ENCODE measurements at regions not wholly inside any gene's neighbourhood (a gene's known extent, or its start where the extent isn't known, plus 50 kb on each side); places are given as distances from the start of the nearest gene placed in this dataset.
"Not testable (repeated sequence)": the region's sequence is repeated elsewhere in the genome, so short reads cannot be mapped to it uniquely, and the experiment has no call there.

DNA sequence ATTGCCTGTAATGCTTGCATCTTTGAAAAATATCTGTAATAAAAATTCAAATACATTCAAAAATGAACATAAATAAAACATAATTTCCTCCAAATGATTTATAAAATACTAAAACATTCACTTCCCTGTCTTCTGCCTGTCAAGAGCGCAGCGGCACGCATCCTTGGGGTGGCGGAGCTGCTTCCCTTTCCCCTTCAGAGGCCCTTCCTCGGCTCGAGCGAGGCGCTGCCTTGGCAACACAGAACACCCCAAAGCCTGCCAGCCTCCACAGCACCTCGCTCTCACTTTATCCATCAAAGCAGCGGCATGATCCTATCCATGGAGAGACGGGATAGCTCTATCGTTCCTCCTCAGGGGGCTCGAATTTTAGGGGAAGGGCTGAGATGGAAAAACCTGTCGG is 146.2 kb downstream of the GXYLT1 start:
- intact Hi-C loops (cut with DNase I), result no loop called here
- no peaks in the 10 kb centered on the region for H3K36me3 ChIP-seq
- no peak overlapping the region for H3K27ac ChIP-seq
- no peak for DNase-seq (ENCODE audit: low spot score)
- no peak overlapping the region for H3K4me3 ChIP-seq
- TF ChIP-seq POLR2A (IDR thresholded peaks at IDR 0.05) (no peak), POLR2AphosphoS5 (IDR thresholded peaks at IDR 0.05) (no peak)
- TF ChIP-seq, protein P1, sequence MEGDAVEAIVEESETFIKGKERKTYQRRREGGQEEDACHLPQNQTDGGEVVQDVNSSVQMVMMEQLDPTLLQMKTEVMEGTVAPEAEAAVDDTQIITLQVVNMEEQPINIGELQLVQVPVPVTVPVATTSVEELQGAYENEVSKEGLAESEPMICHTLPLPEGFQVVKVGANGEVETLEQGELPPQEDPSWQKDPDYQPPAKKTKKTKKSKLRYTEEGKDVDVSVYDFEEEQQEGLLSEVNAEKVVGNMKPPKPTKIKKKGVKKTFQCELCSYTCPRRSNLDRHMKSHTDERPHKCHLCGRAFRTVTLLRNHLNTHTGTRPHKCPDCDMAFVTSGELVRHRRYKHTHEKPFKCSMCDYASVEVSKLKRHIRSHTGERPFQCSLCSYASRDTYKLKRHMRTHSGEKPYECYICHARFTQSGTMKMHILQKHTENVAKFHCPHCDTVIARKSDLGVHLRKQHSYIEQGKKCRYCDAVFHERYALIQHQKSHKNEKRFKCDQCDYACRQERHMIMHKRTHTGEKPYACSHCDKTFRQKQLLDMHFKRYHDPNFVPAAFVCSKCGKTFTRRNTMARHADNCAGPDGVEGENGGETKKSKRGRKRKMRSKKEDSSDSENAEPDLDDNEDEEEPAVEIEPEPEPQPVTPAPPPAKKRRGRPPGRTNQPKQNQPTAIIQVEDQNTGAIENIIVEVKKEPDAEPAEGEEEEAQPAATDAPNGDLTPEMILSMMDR (IDR thresholded peaks at IDR 0.05), result no peak
- 78% methylated on average over 14 of the region's 14 CpGs for WGBS
- no peaks in the 10 kb centered on the region for H3K27me3 ChIP-seq (replicated peaks; ENCODE audit: insufficient read depth)
- H3K4me1 ChIP-seq (replicated peaks), result no peaks in the 10 kb centered on the region
- H3K9me3 ChIP-seq, result no peaks in the 10 kb centered on the region

DNA sequence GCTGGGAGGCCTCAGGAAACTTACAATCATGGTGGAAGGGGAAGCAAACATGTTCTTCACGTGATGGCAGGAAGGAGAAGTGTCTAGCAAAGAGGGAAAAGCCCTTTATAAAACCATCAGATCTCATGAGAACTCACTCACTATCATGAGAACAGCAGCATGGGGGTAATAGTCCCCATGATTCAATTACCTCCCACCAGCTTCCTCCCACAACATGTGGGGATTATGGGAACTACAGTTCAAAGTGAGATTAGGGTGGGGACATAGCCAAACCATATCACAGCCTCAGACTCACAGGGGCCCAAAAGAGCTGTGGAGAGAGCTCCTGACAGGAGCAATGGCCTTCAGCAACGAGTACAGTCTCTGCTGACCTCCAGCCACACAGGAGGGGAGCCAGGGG is 151.4 kb downstream of the GXYLT1 start:
- no peak overlapping the region for H3K4me3 ChIP-seq
- 63% methylated on average over 2 of the region's 2 CpGs for WGBS

DNA sequence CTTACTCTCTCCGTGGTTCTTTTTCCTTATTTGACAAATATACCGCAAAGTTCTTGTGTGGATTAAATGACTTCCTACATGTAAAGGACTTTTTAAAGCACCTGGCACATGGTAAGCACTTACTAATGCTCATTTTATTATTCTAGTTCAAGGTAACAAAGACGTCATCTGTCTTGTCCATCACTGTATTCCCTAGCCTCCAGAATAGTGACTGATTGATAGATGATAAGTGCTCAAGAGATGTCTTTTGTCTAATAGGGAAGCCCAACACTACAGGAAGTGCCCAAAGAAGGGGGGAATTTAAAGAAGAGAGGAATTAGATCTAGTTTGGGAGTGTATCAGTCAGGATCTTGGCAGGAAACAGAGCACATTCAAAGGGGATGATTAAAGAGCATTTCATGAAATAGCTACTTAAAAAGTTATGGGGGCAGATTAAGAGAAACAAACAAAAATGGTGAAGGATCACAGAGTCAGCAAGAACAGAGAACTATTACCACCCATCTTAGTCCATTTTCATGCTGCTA is 151.9 kb downstream of the GXYLT1 start:
- TF ChIP-seq, protein P1 (IDR thresholded peaks at IDR 0.05), result no peak
- TF ChIP-seq POLR2A (IDR thresholded peaks at IDR 0.05) (no peak), POLR2AphosphoS5 (IDR thresholded peaks at IDR 0.05) (no peak)
- intact Hi-C loops (cut with DNase I), result no loop called here
- 33% methylated on average over 3 of the region's 3 CpGs for WGBS
- Histone ChIP-seq H3K36me3 (no peaks in the 10 kb centered on the region), H3K4me1 (replicated peaks) (no peaks in the 10 kb centered on the region), H3K27ac (no peak overlapping the region), H3K27me3 (replicated peaks; ENCODE audit: insufficient read depth) (no peaks in the 10 kb centered on the region), H3K9me3 (no peaks in the 10 kb centered on the region), H3K4me3 (no peak overlapping the region)
- no peak for DNase-seq (ENCODE audit: low spot score)

More for the DNA sequence above, 151.4 kb downstream of the GXYLT1 start:
- no peaks in the 10 kb centered on the region for H3K4me1 ChIP-seq (replicated peaks)
- no peak overlapping the region for H3K27ac ChIP-seq
- TF ChIP-seq, protein P1 (IDR thresholded peaks at IDR 0.05), result no peak
- no peak for TF ChIP-seq POLR2A (IDR thresholded peaks at IDR 0.05)
- TF ChIP-seq POLR2AphosphoS5 (IDR thresholded peaks at IDR 0.05), result no peak
- DNase-seq (ENCODE audit: low spot score), result no peak
- intact Hi-C loops (cut with DNase I), result no loop called here
- H3K9me3 ChIP-seq, result no peaks in the 10 kb centered on the region
- no peaks in the 10 kb centered on the region for H3K36me3 ChIP-seq
- no peaks in the 10 kb centered on the region for H3K27me3 ChIP-seq (replicated peaks; ENCODE audit: insufficient read depth)

DNA sequence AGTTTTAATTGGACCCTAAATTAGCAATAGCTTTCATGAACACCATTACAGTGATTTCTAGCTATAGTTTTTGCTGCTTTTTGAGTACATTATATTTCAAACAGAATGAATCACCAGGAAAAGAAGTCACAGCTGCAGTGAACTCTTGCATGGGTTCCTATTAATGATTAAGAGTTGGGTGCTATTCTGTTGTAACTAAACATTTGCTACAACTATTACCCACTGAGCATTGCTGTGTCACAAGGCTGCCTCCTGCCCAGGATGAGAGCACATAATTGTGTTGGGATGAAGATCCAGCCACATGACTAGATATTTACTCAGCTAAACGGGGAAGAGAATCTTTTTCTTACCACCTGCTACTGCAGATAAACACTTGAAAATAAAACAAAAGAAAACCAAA is 152.7 kb downstream of the GXYLT1 start:
- 32% methylated on average over 1 of the region's 1 CpG for WGBS
- TF ChIP-seq POLR2AphosphoS5 (IDR thresholded peaks at IDR 0.05), result no peak
- TF ChIP-seq, protein P1 (IDR thresholded peaks at IDR 0.05), result no peak
- TF ChIP-seq POLR2A (IDR thresholded peaks at IDR 0.05), result no peak
- Histone ChIP-seq H3K27ac (no peak overlapping the region), H3K36me3 (no peaks in the 10 kb centered on the region), H3K4me3 (no peak overlapping the region), H3K4me1 (replicated peaks) (no peaks in the 10 kb centered on the region), H3K27me3 (replicated peaks; ENCODE audit: insufficient read depth) (no peaks in the 10 kb centered on the region), H3K9me3 (no peaks in the 10 kb centered on the region)
- intact Hi-C loops (cut with DNase I), result no loop called here
- no peak for DNase-seq (ENCODE audit: low spot score)

DNA sequence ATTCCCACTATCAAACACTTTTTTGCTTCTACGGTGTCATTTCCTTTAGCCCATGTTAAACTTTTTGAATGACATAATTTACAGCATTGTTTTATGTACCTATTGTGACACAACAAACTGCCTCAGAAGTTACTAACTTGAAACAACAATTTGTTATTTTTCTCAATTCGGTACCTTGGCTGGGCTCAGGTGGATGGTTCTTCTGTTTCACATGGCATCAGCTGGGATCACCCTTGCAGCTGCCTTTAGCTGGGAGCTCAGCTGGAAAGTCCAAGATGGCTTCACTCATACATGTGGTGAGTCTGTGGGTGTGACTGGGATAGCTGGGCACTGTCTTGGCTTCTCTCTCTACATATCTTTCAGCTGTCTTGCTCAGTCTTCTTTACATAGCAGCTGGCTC is 156.0 kb downstream of the GXYLT1 start:
- Histone ChIP-seq H3K4me1 (replicated peaks) (no peaks in the 10 kb centered on the region), H3K27me3 (replicated peaks; ENCODE audit: insufficient read depth) (no peaks in the 10 kb centered on the region), H3K9me3 (no peaks in the 10 kb centered on the region), H3K4me3 (no peak overlapping the region), H3K36me3 (no peaks in the 10 kb centered on the region), H3K27ac (no peak overlapping the region)
- intact Hi-C loops (cut with DNase I), result no loop called here
- 95% methylated on average over 2 of the region's 2 CpGs for WGBS
- no peak for DNase-seq (ENCODE audit: low spot score)
- TF ChIP-seq POLR2AphosphoS5 (IDR thresholded peaks at IDR 0.05) (no peak), POLR2A (IDR thresholded peaks at IDR 0.05) (no peak)
- TF ChIP-seq, protein P1 (IDR thresholded peaks at IDR 0.05), result no peak

DNA sequence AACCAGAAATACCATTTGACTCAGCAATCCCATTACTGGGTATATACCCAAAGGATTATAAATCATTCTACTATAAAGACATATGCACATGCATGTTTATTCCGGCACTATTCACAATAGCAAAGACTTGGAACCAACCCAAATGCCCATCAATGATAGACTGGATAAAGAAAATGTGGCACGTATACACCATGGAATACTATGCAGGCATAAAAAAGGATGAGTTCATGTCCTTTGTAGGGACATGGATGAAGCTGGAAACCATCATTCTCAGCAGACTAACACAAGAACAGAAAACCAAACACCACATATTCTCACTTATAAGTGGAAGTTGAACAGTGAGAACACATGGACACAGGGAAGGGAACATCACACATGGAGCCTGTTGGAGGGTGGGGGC is 158.2 kb downstream of the GXYLT1 start:
- intact Hi-C loops (cut with DNase I); DNase-seq (ENCODE audit: low spot score); H3K27ac ChIP-seq; H3K27me3 ChIP-seq (replicated peaks; ENCODE audit: insufficient read depth); H3K4me1 ChIP-seq (replicated peaks); H3K9me3 ChIP-seq; H3K4me3 ChIP-seq; H3K36me3 ChIP-seq: not testable (repeated sequence)
- WGBS, result 90% methylated on average over 2 of the region's 2 CpGs
